NCI-H345 (cell line): ENCODE measurements at regions not wholly inside any gene's neighbourhood (a gene's known extent, or its start where the extent isn't known, plus 50 kb on each side); places are given as distances from the start of the nearest gene placed in this dataset.
"Not testable (repeated sequence)": the region's sequence is repeated elsewhere in the genome, so short reads cannot be mapped to it uniquely, and the experiment has no call there.

Experiments used
- DNase-seq: peaks from one replicate; lab custom pipeline; 2025; lab: John Stamatoyannopoulos, UW

DNA sequence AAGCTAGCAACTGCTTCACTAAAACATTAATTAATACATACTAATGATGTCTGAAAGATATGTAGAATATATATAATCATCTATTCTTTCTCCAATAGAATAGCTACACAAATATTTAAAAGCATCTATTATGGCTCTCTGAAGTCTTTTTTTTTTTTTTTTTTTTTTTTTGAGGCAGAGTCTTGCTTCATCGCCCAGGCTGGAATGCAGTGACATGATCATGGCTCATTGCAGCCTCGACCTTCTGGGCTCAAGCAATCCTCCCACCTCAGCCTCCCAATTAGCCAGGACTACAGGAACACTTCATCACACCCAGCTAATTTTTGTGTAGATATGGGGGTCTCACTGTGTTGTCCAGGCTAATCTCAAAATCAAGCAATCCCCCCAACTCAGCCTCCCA is 120.4 kb upstream of the KYNU start:
- DNase-seq: no peak

DNA sequence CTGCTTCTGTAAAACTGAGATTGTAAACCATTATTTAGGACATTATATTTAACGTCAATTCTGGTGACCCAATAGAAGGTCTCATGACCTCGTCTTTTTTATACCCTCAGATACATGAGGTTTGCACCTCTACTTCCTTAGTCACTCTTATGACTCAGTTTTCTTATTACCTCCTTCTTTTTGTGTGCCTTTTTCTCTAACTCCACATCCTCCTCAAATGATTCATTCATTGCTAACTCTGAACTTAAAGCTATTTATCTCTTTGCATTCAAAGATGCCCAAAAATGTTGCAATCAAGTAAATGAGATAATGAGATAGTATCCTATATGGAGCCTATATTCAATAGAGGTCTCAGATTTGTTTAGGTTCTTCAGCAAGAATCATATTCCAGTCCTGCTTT is 121.0 kb upstream of the KYNU start:
- no peak for DNase-seq

DNA sequence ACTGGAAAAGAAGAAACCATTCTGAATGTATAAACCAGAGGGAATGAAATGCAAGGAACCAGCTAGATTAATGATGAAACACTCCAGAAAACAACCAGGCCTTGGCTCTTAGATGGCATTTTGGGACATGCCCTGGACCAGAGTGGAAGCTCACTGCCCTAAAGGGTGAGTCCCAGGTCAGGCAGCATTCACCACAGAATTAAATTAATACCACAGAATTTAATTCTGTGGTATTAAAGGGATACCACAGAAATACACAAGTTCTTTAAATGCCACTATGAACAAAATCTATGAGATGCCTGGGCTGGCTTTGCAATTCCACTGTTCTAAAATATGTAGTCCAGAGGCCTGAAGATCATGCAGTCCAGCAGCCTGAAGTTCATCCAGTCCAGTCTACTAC is 122.3 kb upstream of the KYNU start:
- no peak for DNase-seq

DNA sequence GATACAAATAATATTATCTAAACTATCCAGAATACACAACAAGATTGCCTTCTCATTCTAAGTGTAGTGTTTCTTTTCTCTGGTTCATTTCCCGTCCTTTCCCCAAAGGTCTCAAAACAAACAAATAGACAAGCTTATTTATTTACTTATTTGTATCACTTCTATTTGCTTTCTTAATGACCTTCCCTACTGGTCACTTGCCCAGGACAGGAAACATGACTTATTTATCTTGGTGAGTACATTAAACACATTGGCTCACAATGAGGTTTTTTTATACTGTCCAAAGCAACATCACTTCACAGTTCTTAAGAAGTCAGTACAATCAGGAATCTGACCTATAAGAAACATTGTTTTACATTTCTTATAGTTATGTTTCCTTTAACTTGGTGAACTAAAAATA is 123.3 kb upstream of the KYNU start:
- DNase-seq: no peak

DNA sequence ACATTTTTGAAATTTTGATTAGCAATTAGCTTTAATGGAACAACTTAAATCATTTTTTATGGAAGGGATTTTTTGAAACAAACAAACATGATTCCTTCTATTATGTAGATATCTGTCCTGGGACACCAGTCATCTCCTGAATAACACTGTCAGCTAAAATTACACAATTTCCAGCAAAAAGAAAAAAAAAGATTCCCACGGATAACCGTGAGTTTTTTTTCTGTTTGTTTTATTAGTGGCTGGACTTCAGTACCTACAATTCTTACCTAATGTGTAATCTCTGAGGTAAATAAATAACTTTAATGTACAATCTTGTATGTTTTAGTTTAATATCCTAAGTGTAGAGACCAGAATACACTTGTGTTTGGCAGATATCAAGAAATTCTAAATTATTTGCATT is 126.6 kb upstream of the KYNU start:
- no peak for DNase-seq

DNA sequence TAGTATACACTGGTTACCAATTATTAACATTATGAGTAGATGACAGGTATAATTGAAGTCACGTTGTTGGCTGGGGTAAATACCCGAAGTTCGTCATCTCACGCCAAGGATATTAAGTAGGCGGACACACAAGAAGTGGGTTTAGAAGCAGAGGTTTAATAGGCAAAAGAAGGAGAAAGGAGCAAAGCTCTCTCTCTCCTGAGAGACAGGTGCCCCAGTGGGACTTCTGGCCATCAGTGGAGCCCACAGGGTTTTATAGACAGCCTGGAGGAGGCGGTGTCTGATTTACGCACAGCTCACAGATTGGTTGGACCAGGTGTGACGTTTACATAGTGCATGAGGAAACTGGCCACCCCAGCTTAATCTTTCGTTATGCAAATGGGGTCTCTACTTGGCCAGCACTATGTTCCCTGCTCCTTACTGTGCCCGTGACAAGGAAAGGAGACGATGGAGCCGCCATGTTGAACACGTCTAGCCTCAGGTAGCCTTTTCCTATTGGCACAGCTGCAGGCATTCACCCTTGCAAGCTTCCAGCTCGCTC is 128.8 kb upstream of the KYNU start:
- no peak for DNase-seq

DNA sequence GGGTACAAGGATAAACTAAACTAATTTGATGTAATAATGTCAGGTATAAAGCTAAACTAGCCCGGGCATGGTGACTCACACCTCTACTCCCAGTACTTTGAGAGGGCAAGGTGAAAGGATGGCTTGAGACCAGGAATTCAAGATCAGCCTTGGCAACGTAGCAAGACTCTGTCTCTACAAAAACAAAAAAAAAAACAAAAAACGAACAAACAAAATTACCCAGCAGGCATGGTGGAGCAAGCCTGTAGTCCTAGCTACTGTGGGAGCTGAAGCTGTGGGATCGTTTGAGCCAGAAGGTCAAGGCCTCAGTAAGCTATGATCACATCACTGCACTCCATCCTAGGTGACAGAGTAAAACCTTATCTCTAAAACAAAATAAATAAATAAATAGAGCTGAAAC is 131.8 kb upstream of the KYNU start:
- DNase-seq: no peak

DNA sequence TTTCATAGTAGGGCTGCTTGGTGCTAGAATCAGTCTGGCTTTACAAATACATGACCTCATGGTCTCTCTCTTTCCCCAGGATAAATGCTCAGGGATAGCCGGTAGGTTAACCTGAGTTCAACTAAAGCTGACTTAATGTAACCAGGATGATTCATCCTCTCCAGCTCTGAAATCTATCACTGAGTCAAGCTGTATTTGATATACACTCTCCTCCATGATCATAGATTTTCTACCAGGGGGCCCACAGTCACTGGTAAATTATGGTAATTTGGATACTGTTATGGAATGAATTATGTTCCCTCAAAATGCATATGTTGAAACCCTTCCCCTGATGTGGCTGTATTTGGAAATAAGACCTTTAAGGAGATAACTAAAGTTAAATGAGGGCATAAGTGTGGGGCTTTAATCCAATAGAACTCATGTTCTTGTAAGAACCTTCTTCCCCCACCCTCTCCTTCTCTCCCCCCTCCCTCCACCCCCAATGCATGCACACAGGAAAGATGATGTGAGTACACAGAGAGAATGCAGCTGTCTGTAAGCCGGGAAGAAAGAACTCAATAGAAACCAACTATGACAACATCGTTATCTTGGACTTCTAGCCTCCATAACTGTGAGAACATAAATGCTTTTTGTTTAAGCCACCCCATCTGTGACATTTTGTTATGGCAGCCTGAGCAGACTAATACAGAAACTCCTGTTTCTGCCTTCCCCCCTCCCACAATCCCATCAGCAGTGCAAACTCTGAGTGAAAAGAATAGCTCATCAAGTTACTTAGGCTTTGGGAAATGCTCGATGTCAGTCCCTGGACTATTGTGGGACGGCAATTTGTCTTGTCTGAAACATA is 134.9 kb upstream of the KYNU start:
- no peak for DNase-seq

DNA sequence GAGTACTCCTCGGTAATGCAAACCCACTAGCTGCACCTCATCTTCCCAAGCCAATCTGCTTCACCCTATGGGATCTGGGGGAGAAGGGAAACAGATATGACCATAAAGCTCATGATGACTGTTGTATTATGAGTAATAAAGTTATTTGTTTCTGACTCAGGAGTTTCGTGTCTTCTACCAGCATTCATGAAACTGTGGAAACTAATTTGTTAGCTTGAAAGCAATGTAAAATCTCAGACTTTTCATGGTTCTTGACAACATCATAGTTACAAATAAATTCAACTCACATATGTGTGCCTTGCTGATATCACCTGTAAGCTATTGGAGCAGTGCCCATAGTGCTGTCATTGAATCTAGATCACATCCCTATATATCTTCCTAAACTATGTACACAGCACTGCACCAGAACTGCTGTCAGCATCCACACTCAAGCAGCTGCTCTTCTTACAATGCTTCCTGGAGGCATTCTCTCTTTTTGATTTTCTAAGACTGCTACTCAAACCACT is 135.6 kb upstream of the KYNU start:
- DNase-seq: no peak

DNA sequence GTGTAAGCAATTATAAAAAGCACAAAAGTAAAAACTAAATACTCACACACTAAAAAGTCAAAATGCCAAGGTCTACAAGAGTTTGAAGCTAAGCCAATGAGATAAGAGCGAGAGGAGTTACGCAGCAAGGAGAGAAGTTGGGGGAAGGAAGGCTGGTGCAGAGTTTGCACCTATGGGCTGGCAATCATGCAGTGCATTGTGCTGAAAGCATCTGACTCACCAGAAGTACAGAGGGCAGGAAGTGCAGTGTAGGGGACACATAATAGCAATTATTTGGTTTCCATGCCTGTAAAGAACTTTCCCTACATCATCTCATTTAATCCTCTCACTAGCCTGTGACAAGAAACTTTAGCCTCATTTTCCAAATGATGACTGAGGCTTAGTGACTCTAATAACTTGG is 142.7 kb upstream of the KYNU start:
- no peak for DNase-seq

DNA sequence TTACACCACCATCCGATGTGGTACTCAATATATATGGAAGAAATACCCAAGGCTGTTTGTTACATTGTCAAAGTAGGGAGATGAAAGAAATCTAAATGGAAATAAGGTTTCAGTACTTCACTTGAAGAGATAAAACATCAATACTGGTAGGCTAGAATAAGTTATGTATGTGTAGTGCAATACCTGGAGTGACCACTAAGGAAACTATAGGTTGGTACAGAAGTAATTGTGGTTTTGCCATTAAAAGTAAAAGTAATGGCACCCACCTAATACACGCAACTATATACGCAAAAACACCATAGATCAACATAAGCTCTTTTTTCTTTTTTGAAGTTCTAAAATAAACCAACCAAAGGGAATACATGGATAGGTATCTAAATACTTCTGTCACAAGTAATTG is 143.2 kb upstream of the KYNU start:
- DNase-seq: no peak

DNA sequence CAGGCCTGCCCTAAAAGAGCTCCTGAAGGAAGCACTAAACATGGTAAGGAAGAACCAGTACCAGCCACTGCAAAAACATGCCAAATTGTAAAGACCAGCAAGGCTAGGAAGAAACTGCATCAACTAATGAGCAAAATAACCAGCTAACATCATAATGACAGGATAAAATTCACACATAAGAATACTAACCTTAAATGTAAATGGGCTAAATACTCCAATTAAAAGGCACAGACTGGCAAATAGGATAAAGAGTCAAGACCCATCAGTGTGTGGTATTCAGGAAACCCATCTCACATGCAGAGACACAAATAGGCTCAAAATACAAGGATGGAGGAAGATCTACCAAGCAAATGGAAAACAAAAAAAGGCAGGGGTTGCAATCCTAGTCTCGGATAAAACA is 147.7 kb upstream of the KYNU start:
- DNase-seq: not testable (repeated sequence)

DNA sequence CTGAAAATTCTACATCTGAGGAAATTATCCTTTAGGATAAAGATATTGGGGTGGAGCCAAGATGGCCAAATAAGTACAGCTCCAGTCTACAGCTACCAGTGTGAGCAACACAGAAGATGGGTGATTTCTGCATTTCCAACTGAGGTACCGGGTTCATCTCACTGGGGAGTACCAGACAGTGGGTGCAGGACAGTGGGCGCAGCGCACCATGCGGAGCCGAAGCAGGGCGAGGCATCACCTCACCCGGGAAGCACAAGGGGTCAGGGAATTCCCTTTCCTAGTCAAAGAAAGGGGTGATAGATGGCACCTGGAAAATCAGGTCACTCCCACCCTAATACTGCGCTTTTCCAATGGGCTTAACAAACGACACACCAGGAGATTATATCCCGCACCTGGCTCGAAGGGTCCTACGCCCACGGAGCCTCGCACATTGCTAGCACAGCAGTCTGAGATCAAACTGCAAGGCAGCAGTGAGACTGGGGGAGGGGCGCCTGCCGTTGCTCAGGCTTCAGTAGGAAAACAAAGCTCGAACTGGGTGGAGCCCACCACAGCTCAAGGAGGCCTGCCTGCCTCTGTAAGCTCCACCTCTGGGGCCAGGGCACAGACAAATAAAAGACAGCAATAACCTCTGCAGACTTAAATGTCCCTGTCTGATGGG is 149.5 kb upstream of the KYNU start:
- DNase-seq: not testable (repeated sequence)

DNA sequence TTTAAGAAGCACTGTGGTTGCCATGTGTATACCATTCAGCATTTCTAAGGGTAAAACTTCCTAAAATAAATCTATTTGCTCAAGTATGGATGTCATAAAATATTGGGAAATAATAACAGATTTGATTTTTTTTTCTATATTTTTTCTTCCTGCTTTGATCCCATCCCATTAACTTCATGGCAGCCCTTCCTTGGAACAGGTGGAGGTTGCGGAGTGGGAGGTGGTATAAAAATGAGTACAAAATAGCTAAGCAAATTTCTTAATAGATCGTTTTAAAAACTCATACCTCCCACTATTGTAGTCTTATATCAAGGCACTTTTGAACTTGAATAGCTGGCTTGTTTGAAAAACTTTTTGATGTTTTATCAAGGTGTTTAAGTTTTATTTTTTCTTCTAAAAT is 152.1 kb upstream of the KYNU start:
- DNase-seq: no peak

DNA sequence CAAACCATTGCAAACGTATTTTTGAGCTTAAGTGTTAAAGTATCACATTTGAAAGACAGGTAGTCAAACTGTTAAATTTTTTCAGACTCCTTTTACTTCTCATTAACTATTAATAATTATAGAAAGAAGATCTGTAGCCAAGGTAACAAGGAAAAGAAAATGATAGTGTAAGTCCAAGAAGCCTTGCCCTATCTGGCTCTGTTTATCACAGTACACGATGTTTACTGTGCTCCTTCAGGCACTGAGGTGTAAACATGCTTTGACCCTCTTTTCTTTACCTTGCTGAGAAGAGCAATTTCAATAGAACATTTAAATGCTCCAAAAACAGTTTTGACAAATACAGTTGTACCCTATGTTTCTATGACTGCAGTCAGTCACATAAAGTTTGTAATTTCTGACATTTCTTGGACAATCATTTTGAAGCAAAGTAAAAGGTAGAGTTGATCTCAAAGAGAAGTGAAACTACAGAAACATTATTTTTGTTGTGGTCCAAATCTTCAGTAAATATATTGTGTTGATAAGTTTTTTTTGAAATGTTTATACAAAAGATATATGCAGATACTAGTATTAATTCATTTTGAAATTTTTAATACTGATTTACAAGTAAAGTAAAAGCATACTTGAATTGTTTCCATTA is 152.6 kb upstream of the KYNU start:
- no peak for DNase-seq

DNA sequence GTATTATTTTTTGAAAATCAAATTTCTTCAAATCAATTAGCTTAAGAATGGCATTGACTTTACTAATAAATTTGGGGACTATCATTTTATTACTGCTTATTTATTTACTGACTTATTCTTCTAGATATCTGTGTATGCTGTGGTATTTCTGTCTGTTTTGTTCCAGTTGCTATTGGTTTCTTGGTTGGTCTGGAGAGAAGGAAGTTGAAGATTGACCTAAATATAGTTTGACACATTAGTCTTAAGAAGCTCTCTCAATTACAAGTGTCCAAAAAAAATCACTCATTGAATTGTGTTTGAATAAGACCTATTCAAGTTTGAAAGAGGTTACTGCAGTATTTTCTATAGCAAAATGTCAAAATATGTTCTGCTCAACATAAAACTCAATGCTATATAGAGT is 153.3 kb upstream of the KYNU start:
- no peak for DNase-seq

DNA sequence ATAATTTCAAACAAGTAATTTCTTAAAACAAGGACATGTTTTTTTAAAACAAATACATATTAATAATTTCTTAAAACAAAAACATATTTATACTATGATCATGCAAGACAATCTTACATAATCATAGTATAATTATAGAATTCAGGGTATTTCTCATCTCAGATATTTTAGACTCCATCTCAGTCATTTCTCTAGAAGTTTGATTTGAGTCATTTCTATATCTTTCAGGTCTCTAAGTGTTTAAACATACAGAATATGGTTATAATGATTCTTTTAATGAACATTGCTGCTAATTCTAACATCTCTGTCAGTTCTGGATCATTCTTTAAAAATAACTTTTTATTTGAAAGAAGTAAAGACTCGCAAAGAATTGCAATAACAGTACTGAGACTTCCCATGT is 154.2 kb upstream of the KYNU start:
- no peak for DNase-seq

DNA sequence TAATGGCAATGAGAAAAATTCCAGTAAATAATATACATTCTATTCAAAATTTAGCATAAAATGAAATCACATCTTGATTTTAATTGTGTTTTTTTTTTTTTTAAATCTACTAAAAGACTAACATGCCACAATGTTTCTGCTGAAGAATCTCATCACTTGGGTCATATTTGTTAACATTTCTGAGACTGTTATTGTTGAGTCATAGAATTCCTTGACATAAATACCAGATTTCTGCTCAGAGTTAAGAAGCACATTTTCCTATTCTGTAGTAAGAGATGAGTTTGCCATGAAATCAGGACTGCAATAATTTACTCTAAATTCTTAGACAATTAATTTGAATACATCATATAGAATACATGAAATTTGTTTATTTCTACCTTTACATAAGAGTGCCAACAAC is 154.9 kb upstream of the KYNU start:
- no peak for DNase-seq

DNA sequence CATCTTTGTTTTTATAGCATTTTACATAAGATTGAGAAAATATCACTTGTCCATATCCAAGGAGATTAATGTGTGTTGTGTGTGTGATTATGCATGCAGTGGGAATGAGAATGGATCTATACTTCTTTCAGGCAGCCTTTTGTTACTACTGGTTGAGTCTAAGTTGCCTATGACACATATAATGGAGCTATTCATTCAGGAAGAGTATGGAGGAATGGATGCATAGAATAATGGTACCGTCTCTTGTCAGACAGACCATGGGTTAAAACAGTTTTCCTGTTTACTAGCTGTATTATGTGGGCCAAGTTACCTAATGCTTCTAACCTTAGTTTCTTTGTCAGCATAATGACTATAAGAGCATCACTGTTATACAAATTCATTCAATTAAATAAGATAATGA is 155.4 kb upstream of the KYNU start:
- no peak for DNase-seq

DNA sequence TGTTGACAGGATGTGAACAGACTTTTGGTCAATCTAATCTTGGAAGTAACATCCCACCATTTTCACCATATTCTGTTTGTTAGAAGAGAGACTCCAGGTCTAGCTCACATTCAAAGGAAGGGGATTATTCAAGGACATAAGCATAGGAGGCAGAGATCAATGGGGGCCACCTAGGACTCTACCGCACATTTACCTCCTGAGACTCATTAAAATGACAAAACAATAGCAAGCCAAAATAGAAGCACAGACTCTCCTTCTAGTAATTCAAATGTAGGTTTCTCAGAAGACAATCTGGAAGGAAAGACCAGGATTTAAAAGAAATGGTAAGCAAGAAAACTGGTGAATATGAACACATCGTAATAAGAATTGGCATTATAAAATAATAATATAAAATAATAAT is 156.4 kb upstream of the KYNU start:
- DNase-seq: no peak

DNA sequence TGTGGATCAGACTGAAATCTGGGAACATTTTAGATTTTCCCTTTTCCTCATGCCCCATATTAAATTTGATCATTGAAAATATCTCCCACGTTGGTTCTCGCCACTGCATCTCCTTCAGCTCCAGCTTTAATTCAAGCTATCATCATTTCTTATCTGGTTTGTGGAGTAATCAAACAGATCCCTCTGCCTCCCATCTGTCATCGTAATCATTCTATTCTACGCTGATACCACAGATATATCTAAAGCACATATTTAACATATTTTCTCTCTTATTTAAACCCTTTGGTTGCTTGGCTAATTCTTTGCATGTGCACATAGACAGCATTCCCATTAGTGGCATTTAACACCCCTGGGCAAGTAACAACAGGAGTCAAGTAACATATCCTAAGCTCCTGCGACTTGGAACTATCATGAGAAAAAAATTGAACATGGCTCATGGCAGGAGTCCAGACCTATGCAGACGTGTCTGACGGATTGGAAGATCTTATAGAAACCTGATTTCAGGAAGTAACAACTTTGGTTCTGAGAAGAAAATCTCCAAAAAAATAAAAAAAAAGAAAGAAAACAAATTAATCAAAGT is 158.8 kb upstream of the KYNU start:
- no peak for DNase-seq

DNA sequence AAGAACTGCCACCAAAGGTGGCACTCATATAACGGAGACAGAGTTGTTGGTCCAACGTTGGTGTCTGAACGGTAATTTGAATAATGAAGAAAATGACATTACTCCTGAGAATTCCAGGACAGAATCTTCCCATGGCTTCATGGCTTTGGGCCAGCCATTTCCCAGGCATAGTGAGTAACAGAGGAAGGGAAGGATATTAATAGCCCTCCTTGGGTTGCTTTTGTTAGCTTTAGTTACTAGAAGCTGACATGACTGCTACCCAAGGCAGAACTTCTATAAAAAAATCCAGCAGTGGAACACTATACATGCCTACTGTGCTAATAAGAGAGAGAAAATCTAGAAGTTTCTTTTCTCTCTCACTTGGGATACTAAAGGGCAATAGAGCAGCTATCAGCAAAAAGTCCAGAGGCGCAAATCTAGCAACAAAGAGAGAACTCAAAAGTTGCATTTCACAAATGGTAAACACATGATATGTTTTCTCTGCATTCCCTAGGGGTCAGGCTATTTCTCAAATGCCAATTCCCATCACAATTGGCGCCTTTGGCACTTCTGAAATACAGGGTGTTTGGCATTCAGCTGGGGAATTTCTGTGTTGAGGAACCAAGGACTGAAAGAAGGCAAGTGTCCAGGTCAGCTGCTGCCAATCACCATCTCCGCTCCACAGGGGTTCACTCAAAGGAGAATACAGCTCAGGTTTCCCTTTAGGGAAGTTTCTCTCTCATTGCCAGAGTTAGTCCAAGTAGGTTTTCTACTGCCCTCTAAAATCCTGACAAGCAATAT is 160.8 kb upstream of the KYNU start:
- no peak for DNase-seq
